NCI-H1930 (cell line): ENCODE measurements at regions not wholly inside any gene's neighbourhood (a gene's known extent, or its start where the extent isn't known, plus 50 kb on each side); places are given as distances from the start of the nearest gene placed in this dataset.
A peak's percentile ranks its signal among the peaks of the same experiment; 100 is the strongest.

Source experiments
- DNase-seq, 2 experiments: peaks; one replicate each; lab custom pipeline; 2025; lab: John Stamatoyannopoulos, UW

GRCh38 chr20:40161391-40161790, 527.6 kb downstream of the MAFB start:
- no peak for DNase-seq

GRCh38 chr20:40160097-40160550, 528.9 kb downstream of the MAFB start:
- peak; percentile 23 to 72 for DNase-seq

GRCh38 chr20:40159276-40159675, 529.8 kb downstream of the MAFB start:
- DNase-seq, result no peak

GRCh38 chr20:40156600-40157317, 532.3 kb downstream of the MAFB start:
- no peak for DNase-seq

GRCh38 chr20:40154514-40154913, 534.5 kb downstream of the MAFB start:
- no peak for DNase-seq

- no peak for DNase-seq
These were observed 540.1 kb downstream of the MAFB start for GRCh38 chr20:40148886-40149285.

- DNase-seq, result no peak
These were observed 543.0 kb downstream of the MAFB start for GRCh38 chr20:40146071-40146470.

- DNase-seq, result no peak
These were observed 544.5 kb downstream of the MAFB start for GRCh38 chr20:40144581-40144980.

- DNase-seq, result no peak
These were observed 554.9 kb downstream of the MAFB start for GRCh38 chr20:40134176-40134575.

GRCh38 chr20:40120827-40121226, 568.2 kb downstream of the MAFB start:
- no peak for DNase-seq

GRCh38 chr20:40111282-40111681, 577.8 kb downstream of the MAFB start:
- DNase-seq, result no peak

- DNase-seq, result no peak
These were observed 578.7 kb downstream of the MAFB start for GRCh38 chr20:40110311-40110831.

GRCh38 chr20:40109136-40109535, 579.9 kb downstream of the MAFB start:
- no peak for DNase-seq

- no peak for DNase-seq
These were observed 580.7 kb downstream of the MAFB start for GRCh38 chr20:40108321-40108720.

- no peak for DNase-seq
These were observed 584.1 kb downstream of the MAFB start for GRCh38 chr20:40104959-40105358.

GRCh38 chr20:40103420-40103819, 585.6 kb downstream of the MAFB start:
- DNase-seq, result no peak

- no peak for DNase-seq
These were observed 587.5 kb downstream of the MAFB start for GRCh38 chr20:40101560-40101959.

- DNase-seq, result no peak
These were observed 588.8 kb downstream of the MAFB start for GRCh38 chr20:40100261-40100660.

- DNase-seq, result no peak
These were observed 598.8 kb downstream of the MAFB start for GRCh38 chr20:40090236-40090635.

GRCh38 chr20:40087496-40087895, 601.5 kb downstream of the MAFB start:
- DNase-seq, result no peak

GRCh38 chr20:40085513-40085912, 603.5 kb downstream of the MAFB start:
- no peak for DNase-seq

GRCh38 chr20:40082436-40082835, 606.6 kb downstream of the MAFB start:
- no peak for DNase-seq

GRCh38 chr20:40081653-40082052, 607.4 kb downstream of the MAFB start:
- no peak for DNase-seq

- no peak for DNase-seq
These were observed 608.9 kb downstream of the MAFB start for GRCh38 chr20:40080041-40080652.
